Neural cell (in vitro differentiated cells): ENCODE measurements at regions not wholly inside any gene's neighbourhood (a gene's known extent, or its start where the extent isn't known, plus 50 kb on each side); places are given as distances from the start of the nearest gene placed in this dataset.
"Not testable (repeated sequence)": the region's sequence is repeated elsewhere in the genome, so short reads cannot be mapped to it uniquely, and the experiment has no call there.

Experiments
- H2AFZ ChIP-seq: fragments of 200-600, 300-800 bp; sonication (generic), shearing (Covaris generic); 2 replicates; pipeline ENCODE4 v1.6.0; 2014; ENCODE audit warnings: low read depth, mild to moderate bottlenecking, antibody characterized with exemption, low read length, moderate library complexity
- H3F3A ChIP-seq: fragments of 200-600 bp; shearing (Covaris generic); 2 replicates; pipeline ENCODE4 v1.6.1; 2016; ENCODE audit warnings: mild to moderate bottlenecking, moderate library complexity, mixed read lengths, antibody characterized with exemption, low read length; ENCODE audit not compliant: insufficient read depth, poor library complexity, severe bottlenecking
- H3K27ac ChIP-seq: fragments of 200-600, 300-800 bp; sonication (generic), shearing (Covaris generic); 2 replicates; pipeline ENCODE4 v1.5.1; 2014; ENCODE audit warnings: mild to moderate bottlenecking, low read length, moderate library complexity
- H3K27me3 ChIP-seq: fragments of 300-800, 200-600 bp; sonication (generic), shearing (Covaris generic); 2 replicates; pipeline ENCODE4 v1.6.0; 2014; ENCODE audit warnings: mild to moderate bottlenecking, low read depth, low read length, moderate library complexity; ENCODE audit not compliant: insufficient read depth
- H3K36me3 ChIP-seq: fragments of 300-800, 200-600 bp; sonication (generic), shearing (Covaris generic); 2 replicates; pipeline ENCODE4 v1.5.1; 2014; ENCODE audit warnings: mild to moderate bottlenecking, antibody characterized with exemption, low read length, moderate library complexity; ENCODE audit not compliant: insufficient read depth
- H3K4me2 ChIP-seq: fragments of 300-800, 200-600 bp; sonication (generic), shearing (Covaris generic); 2 replicates; pipeline ENCODE4 v1.6.0; 2014; ENCODE audit warnings: mild to moderate bottlenecking, low read length
- H3K4me3 ChIP-seq: fragments of 300-800, 200-600 bp; sonication (generic), shearing (Covaris generic); 2 replicates; pipeline ENCODE4 v1.5.1; 2014; ENCODE audit warnings: mild to moderate bottlenecking, low read length, moderate library complexity
- H3K79me2 ChIP-seq: fragments of 200-600 bp; shearing (Covaris generic); replicated peaks from 2 replicates; pipeline ENCODE4 v1.6.0; 2014; ENCODE audit warnings: mild to moderate bottlenecking, low read length, moderate library complexity; ENCODE audit not compliant: insufficient read depth
- H3K9ac ChIP-seq: fragments of 300-800, 200-600 bp; sonication (generic), shearing (Covaris generic); 2 replicates; pipeline ENCODE4 v1.6.1; 2016; ENCODE audit warnings: mild to moderate bottlenecking, low read length, mixed read lengths
- H3K9me2 ChIP-seq: fragments of 200-600 bp; shearing (Covaris generic); 2 replicates; pipeline ENCODE4 v1.6.1; 2016; ENCODE audit warnings: mild to moderate bottlenecking, low read length, mixed read lengths; ENCODE audit not compliant: insufficient read depth
- H3K9me3 ChIP-seq: fragments of 200-600, 300-800 bp; sonication (generic), shearing (Covaris generic); 2 replicates; pipeline ENCODE4 v1.6.1; 2016; ENCODE audit warnings: mild to moderate bottlenecking, mixed run types, low read length, moderate library complexity, mixed read lengths
- H4K20me1 ChIP-seq: fragments of 200-600 bp; shearing (Covaris generic); 2 replicates; pipeline ENCODE4 v1.6.1; 2016; ENCODE audit warnings: mild to moderate bottlenecking, mixed run types; ENCODE audit not compliant: insufficient read depth
- CTCF ChIP-seq: fragments of 450-650 bp; IDR thresholded peaks from 2 replicates; pipeline ENCODE4 v1.5.1; 2014; ENCODE audit warnings: antibody characterized with exemption, mild to moderate bottlenecking, moderate library complexity; ENCODE audit not compliant: poor library complexity, severe bottlenecking
- EP300 ChIP-seq: fragments of 450-650 bp; conservative IDR thresholded peaks from 2 replicates; pipeline ENCODE4 v1.6.1; 2014; ENCODE audit warnings: antibody characterized with exemption, mild to moderate bottlenecking, moderate library complexity; ENCODE audit not compliant: poor library complexity, severe bottlenecking
- POLR2AphosphoS5 ChIP-seq: IDR thresholded peaks from 2 replicates; pipeline ENCODE4 v1.6.1; 2012
- RAD21 ChIP-seq: fragments of 450-650 bp; conservative IDR thresholded peaks from 2 replicates; pipeline ENCODE4 v1.6.1; 2014; ENCODE audit warnings: antibody characterized with exemption, mild to moderate bottlenecking, moderate library complexity
- REST ChIP-seq: IDR thresholded peaks from 2 replicates; pipeline ENCODE4 v1.6.1; 2012; ENCODE audit warnings: borderline replicate concordance
- SMC3 ChIP-seq: fragments of 450-650 bp; conservative IDR thresholded peaks from 2 replicates; pipeline ENCODE4 v1.6.1; 2014; ENCODE audit warnings: antibody characterized with exemption, mild to moderate bottlenecking, moderate library complexity; ENCODE audit not compliant: poor library complexity

DNA sequence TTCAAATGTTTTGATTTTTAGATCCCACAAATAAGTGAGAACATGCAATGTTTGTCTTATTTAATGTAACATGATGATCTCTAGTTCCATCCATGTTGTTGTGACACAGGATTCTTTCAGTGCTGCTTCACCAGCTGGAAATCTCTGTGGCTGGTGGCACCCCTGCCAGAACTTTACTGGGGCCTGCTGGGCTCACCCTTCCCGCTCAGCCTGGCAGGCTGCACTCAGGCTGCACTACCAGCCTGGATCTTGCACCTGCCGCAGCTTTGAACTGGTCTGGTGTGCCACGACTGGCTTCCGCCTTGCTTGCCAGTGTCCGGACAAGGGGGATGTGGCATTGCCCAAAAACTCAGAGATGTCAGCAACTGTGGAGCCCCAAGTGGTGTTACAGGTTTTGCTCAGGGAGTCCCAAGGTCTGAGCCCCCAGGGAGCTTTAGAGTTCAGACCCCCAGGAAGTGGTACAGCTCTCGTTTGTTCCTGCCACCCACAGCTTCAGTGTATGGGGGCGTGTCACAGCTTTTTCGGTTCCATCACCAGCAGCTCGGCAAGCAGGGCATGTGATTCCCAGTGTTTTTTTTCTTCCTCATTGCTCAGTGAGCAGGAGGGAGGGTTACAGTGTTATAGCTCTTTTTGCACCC, 72.3 kb upstream of the SYNCRIP start:
- Histone ChIP-seq H3F3A (no peaks in the 10 kb centered on the region), H4K20me1 (no peaks in the 10 kb centered on the region), H3K27ac (no peak overlapping the region), H3K9me3 (no peaks in the 10 kb centered on the region), H3K4me2 (no peak overlapping the region), H3K36me3 (no peaks in the 10 kb centered on the region), H3K9me2 (no peaks in the 10 kb centered on the region), H2AFZ (no peak overlapping the region), H3K4me3 (no peak overlapping the region), H3K27me3 (no peaks in the 10 kb centered on the region), H3K79me2 (no peaks in the 10 kb centered on the region), H3K9ac (no peak overlapping the region)
- TF ChIP-seq SMC3 (no peak), CTCF (no peak), EP300 (no peak), REST (no peak)

- Histone ChIP-seq H3K36me3 (no peaks in the 10 kb centered on the region), H3F3A (no peaks in the 10 kb centered on the region), H3K9me2 (no peaks in the 10 kb centered on the region), H3K4me3 (no peak overlapping the region), H3K79me2 (no peaks in the 10 kb centered on the region), H3K9me3 (no peaks in the 10 kb centered on the region), H2AFZ (no peak overlapping the region), H3K27ac (no peak overlapping the region), H3K27me3 (no peaks in the 10 kb centered on the region), H3K9ac (no peak overlapping the region), H3K4me2 (no peak overlapping the region), H4K20me1 (no peaks in the 10 kb centered on the region)
- no peak for TF ChIP-seq RAD21
- no peak for TF ChIP-seq POLR2AphosphoS5
- TF ChIP-seq REST: no peak
These were observed 69.7 kb upstream of the SYNCRIP start for GRCh38 chr6:85712346-85712745.

GRCh38 chr6:85707515-85708145, 64.9 kb upstream of the SYNCRIP start:
- not testable (repeated sequence) for H3K9me3 ChIP-seq, H3K9me2 ChIP-seq, H2AFZ ChIP-seq, H3K27me3 ChIP-seq, H3K4me3 ChIP-seq, H3K79me2 ChIP-seq, H4K20me1 ChIP-seq, H3K9ac ChIP-seq, H3K27ac ChIP-seq, H3K4me2 ChIP-seq, H3F3A ChIP-seq, H3K36me3 ChIP-seq
